ENCODE measurements at regions not wholly inside any gene's neighbourhood (a gene's known extent, or its start where the extent isn't known, plus 50 kb on each side); places are given as distances from the start of the nearest gene placed in this dataset.

DNA sequence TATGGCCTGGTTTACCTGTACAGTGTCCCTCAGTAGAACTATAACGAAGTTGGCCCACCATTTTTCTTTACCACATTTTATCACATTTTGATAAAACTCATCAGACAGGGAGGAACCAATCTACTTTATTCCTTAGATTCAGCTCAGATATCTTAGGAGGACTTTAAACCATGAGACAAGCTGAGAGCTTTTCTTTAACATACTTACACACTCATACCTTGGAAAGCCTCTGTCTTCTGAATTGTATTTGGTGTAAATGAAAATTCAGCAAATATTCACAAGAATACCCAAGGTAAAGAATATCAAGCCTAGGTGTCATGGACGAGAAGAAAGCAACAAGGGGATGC is 313.2 kb downstream of the ENC1 start:
- Histone ChIP-seq H3K9ac (ENCODE audit: low read depth, low read length, poor library complexity, severe bottlenecking) (no peak overlapping the region), H3K9me2 (replicated peaks; ENCODE audit: low read depth, low read length) (no peaks in the 10 kb centered on the region), H3F3A (ENCODE audit: low read depth) (peaks cover 4% of the 10 kb centered on the region; the same call in 1 of the 2 replicates), H3K79me2 (ENCODE audit: insufficient read depth, low read length) (no peaks in the 10 kb centered on the region), H3K27me3 (ENCODE audit: insufficient read depth, low read length, poor library complexity, severe bottlenecking) (peaks cover 90% of the 10 kb centered on the region), H3K4me3 (ENCODE audit: low read length, poor library complexity, severe bottlenecking) (no peak overlapping the region), H3K36me3 (ENCODE audit: insufficient read depth, low read length) (no peaks in the 10 kb centered on the region), H3K9me3 (ENCODE audit: insufficient read depth, low read depth, low read length) (no peaks in the 10 kb centered on the region), H3K4me1 (ENCODE audit: insufficient read depth, low read length, poor library complexity, severe bottlenecking) (peaks cover 18% of the 10 kb centered on the region), H2AFZ (ENCODE audit: low read length) (no peak overlapping the region), H3K4me2 (ENCODE audit: low read depth, low read length, poor library complexity, severe bottlenecking) (peak overlapping the region; percentile 21), H4K20me1 (ENCODE audit: insufficient read depth, low read length, poor library complexity, severe bottlenecking) (peaks cover 4% of the 10 kb centered on the region)
- TF ChIP-seq EZH2phosphoT487 (IDR thresholded peaks at IDR 0.05; ENCODE audit: borderline replicate concordance) (no peak), CTCF (conservative IDR thresholded peaks at IDR 0.05; ENCODE audit: low read length) (no peak)

- peaks cover 18% of the 10 kb centered on the region for H3K4me1 ChIP-seq (ENCODE audit: insufficient read depth, low read length, poor library complexity, severe bottlenecking)
- no peaks in the 10 kb centered on the region for H3K79me2 ChIP-seq (ENCODE audit: insufficient read depth, low read length)
- H2AFZ ChIP-seq (ENCODE audit: low read length): no peak overlapping the region
- peaks cover 90% of the 10 kb centered on the region for H3K27me3 ChIP-seq (ENCODE audit: insufficient read depth, low read length, poor library complexity, severe bottlenecking)
- H3K4me3 ChIP-seq (ENCODE audit: low read length, poor library complexity, severe bottlenecking): no peak overlapping the region
- peaks cover 4% of the 10 kb centered on the region for H4K20me1 ChIP-seq (ENCODE audit: insufficient read depth, low read length, poor library complexity, severe bottlenecking)
- H3K9me3 ChIP-seq (ENCODE audit: insufficient read depth, low read depth, low read length): no peaks in the 10 kb centered on the region
- TF ChIP-seq CTCF (conservative IDR thresholded peaks at IDR 0.05; ENCODE audit: low read length) (no peak), EZH2phosphoT487 (IDR thresholded peaks at IDR 0.05; ENCODE audit: borderline replicate concordance) (peak; percentile 73; the same call in 1 of the 2 replicates)
- H3F3A ChIP-seq (ENCODE audit: low read depth): peaks cover 4% of the 10 kb centered on the region; the same call in 1 of the 2 replicates
- no peak overlapping the region for H3K9ac ChIP-seq (ENCODE audit: low read depth, low read length, poor library complexity, severe bottlenecking)
- H3K9me2 ChIP-seq (replicated peaks; ENCODE audit: low read depth, low read length): no peaks in the 10 kb centered on the region
- peak overlapping the region; percentile 45 for H3K4me2 ChIP-seq (ENCODE audit: low read depth, low read length, poor library complexity, severe bottlenecking)
- no peaks in the 10 kb centered on the region for H3K36me3 ChIP-seq (ENCODE audit: insufficient read depth, low read length)
Observed at GRCh38 chr5:74326571-74327338, 313.8 kb downstream of the ENC1 start.

GRCh38 chr5:74325866-74326265 is 314.7 kb downstream of the ENC1 start:
- Histone ChIP-seq H3K9me2 (replicated peaks; ENCODE audit: low read depth, low read length) (no peaks in the 10 kb centered on the region), H3K36me3 (ENCODE audit: insufficient read depth, low read length) (no peaks in the 10 kb centered on the region), H3K4me2 (ENCODE audit: low read depth, low read length, poor library complexity, severe bottlenecking) (no peak overlapping the region), H3K9ac (ENCODE audit: low read depth, low read length, poor library complexity, severe bottlenecking) (no peak overlapping the region), H3F3A (ENCODE audit: low read depth) (peaks cover 4% of the 10 kb centered on the region; the same call in 1 of the 2 replicates), H4K20me1 (ENCODE audit: insufficient read depth, low read length, poor library complexity, severe bottlenecking) (peaks cover 4% of the 10 kb centered on the region), H3K79me2 (ENCODE audit: insufficient read depth, low read length) (no peaks in the 10 kb centered on the region), H2AFZ (ENCODE audit: low read length) (no peak overlapping the region), H3K27me3 (ENCODE audit: insufficient read depth, low read length, poor library complexity, severe bottlenecking) (peaks cover 90% of the 10 kb centered on the region), H3K4me1 (ENCODE audit: insufficient read depth, low read length, poor library complexity, severe bottlenecking) (peaks cover 18% of the 10 kb centered on the region), H3K4me3 (ENCODE audit: low read length, poor library complexity, severe bottlenecking) (no peak overlapping the region), H3K9me3 (ENCODE audit: insufficient read depth, low read depth, low read length) (no peaks in the 10 kb centered on the region)
- TF ChIP-seq CTCF (conservative IDR thresholded peaks at IDR 0.05; ENCODE audit: low read length): no peak
- no peak for TF ChIP-seq EZH2phosphoT487 (IDR thresholded peaks at IDR 0.05; ENCODE audit: borderline replicate concordance)

All from Loucy (cell line).